Liver (tissue), 8 donors: ENCODE measurements at regions not wholly inside any gene's neighbourhood (a gene's known extent, or its start where the extent isn't known, plus 50 kb on each side); places are given as distances from the start of the nearest gene placed in this dataset.

Experiments used
- DNase-seq: peaks from one replicate; pipeline ENCODE4 v3.0.0-alpha.2; 2017; ENCODE audit warnings: low spot score
- H3K27ac ChIP-seq, 2 donors: one replicate each; pipeline ENCODE4 v1.7.0; 2013; ENCODE audit warnings: inconsistent platforms in 2 of 2, low read length in 2 of 2, control low read depth in 1 of 2, low read depth in 1 of 2, mild to moderate bottlenecking in 1 of 2
- H3K27me3 ChIP-seq, 4 donors: one replicate each; pipeline versions ENCODE4 v1.6.1 to v1.7.0; 2013; ENCODE audit warnings: low read length in 3 of 4, inconsistent platforms in 1 of 4, mild to moderate bottlenecking in 1 of 4, moderate library complexity in 1 of 4; ENCODE audit not compliant: control insufficient read depth in 4 of 4, insufficient read depth in 4 of 4
- H3K36me3 ChIP-seq, 4 donors: one replicate each; pipeline versions ENCODE4 v1.6.1 to v1.7.0; 2013; ENCODE audit warnings: low read length in 3 of 4, mild to moderate bottlenecking in 3 of 4, low read depth in 1 of 4, moderate library complexity in 1 of 4; ENCODE audit not compliant: control insufficient read depth in 4 of 4, insufficient read depth in 3 of 4
- H3K4me1 ChIP-seq, 4 donors: one replicate each; pipeline versions ENCODE4 v1.6.1 to v1.7.0; 2013; ENCODE audit warnings: low read length in 3 of 4, mild to moderate bottlenecking in 3 of 4, moderate library complexity in 1 of 4; ENCODE audit not compliant: control insufficient read depth in 4 of 4, insufficient read depth in 4 of 4
- H3K4me3 ChIP-seq, 3 donors: one replicate each; pipeline versions ENCODE4 v1.6.1 to v1.7.0; 2013; ENCODE audit warnings: low read length in 3 of 3, control low read depth in 1 of 3, low read depth in 1 of 3, mild to moderate bottlenecking in 1 of 3
- H3K9ac ChIP-seq, 2 donors: one replicate each; pipeline ENCODE4 v1.7.0; 2013; ENCODE audit warnings: low read length in 2 of 2, mild to moderate bottlenecking in 2 of 2, moderate library complexity in 2 of 2, control low read depth in 1 of 2, low read depth in 1 of 2
- H3K9me3 ChIP-seq, 4 donors: one replicate each; pipeline versions ENCODE4 v1.6.1 to v1.7.0; 2013; ENCODE audit warnings: low read length in 3 of 4; ENCODE audit not compliant: control insufficient read depth in 4 of 4
- ATF3 ChIP-seq: IDR thresholded peaks from 2 replicates; pipeline ENCODE4 v1.6.1; 2016; ENCODE audit warnings: antibody characterized with exemption
- CTCF ChIP-seq: fragments of 150-350 bp; IDR thresholded peaks from 2 replicates; pipeline ENCODE4 v1.5.1; 2017; ENCODE audit warnings: improper control_type of control experiment, low read depth, low read length; ENCODE audit not compliant: missing input control
- FOXA2 ChIP-seq: IDR thresholded peaks from 2 replicates; pipeline ENCODE4 v1.6.1; 2016; ENCODE audit warnings: antibody characterized with exemption
- GABPA ChIP-seq, 2 donors: IDR thresholded peaks in 1 of 2; conservative IDR thresholded peaks in 1 of 2; 2 replicates each; pipeline ENCODE4 v1.6.1; 2016; ENCODE audit warnings: antibody characterized with exemption in 2 of 2, mild to moderate bottlenecking in 1 of 2, moderate library complexity in 1 of 2
- HNF4A ChIP-seq, 2 donors: conservative IDR thresholded peaks; 2 replicates each; pipeline ENCODE4 v1.6.1; 2016; ENCODE audit warnings: antibody characterized with exemption in 2 of 2, mild to moderate bottlenecking in 2 of 2
- HNF4G ChIP-seq: IDR thresholded peaks from 2 replicates; pipeline ENCODE4 v1.6.1; 2016; ENCODE audit warnings: antibody characterized with exemption
- RAD21 ChIP-seq, 2 donors: IDR thresholded peaks; 2 replicates each; pipeline ENCODE4 v1.6.1; 2016; ENCODE audit warnings: antibody characterized with exemption in 2 of 2, mild to moderate bottlenecking in 2 of 2
- REST ChIP-seq: IDR thresholded peaks from 2 replicates; pipeline ENCODE4 v1.6.1; 2016; ENCODE audit warnings: antibody characterized with exemption, mild to moderate bottlenecking
- SP1 ChIP-seq: IDR thresholded peaks from 2 replicates; pipeline ENCODE4 v1.6.1; 2018; ENCODE audit warnings: antibody characterized with exemption, mild to moderate bottlenecking
- TAF1 ChIP-seq: conservative IDR thresholded peaks from 2 replicates; pipeline ENCODE4 v1.6.1; 2016; ENCODE audit warnings: antibody characterized with exemption, mild to moderate bottlenecking
- ZBTB33 ChIP-seq: IDR thresholded peaks from 2 replicates; pipeline ENCODE4 v1.6.1; 2016; ENCODE audit warnings: antibody characterized with exemption
- WGBS: extraction: QIAGEN DNeasy Blood & Tissue Kit; methylation state at CpG from one replicate; pipeline ENCODE4 v1.1.7; 2013; 5-methylcytosine and 5-hydroxymethylcytosine counted together
- donor health status: healthy.
- donor health status: healthy.
- donor health status: healthy.
- donor health status: healthy.
- donor health status: healthy.

- WGBS, result 30% methylated on average over 2 of the region's 2 CpGs
- no peak for DNase-seq
Observed at GRCh38 chr3:22887664-22888291, 315.3 kb upstream of the UBE2E2 start.

More at GRCh38 chr3:22887664-22888291, 315.3 kb upstream of the UBE2E2 start:
- Histone ChIP-seq H3K27me3 (peaks cover 0 to 3% (median 0%) of the 10 kb centered on the region in 4 donors), H3K4me1 (no peaks in the 10 kb centered on the region), H3K27ac (no peak overlapping the region), H3K4me3 (no peak overlapping the region), H3K9ac (no peak overlapping the region), H3K9me3 (no peaks in the 10 kb centered on the region), H3K36me3 (no peaks in the 10 kb centered on the region)
- TF ChIP-seq HNF4A (conservative IDR thresholded peaks at IDR 0.05) (no peak), CTCF (peak; percentile 35), ATF3 (no peak), SP1 (no peak), HNF4G (no peak), ZBTB33 (no peak), TAF1 (no peak), FOXA2 (no peak), RAD21 (IDR thresholded peaks at IDR 0.05) (peak; percentile 66 to 73), REST (no peak), GABPA (IDR thresholded peaks at IDR 0.05 in 1 of 2, conservative IDR thresholded peaks at IDR 0.05 in 1 of 2) (no peak)
